HG03097 (cell line): ENCODE measurements at regions not wholly inside any gene's neighbourhood (a gene's known extent, or its start where the extent isn't known, plus 50 kb on each side); places are given as distances from the start of the nearest gene placed in this dataset.

Experiments
- ATAC-seq: cut with Tn5 transposase; IDR thresholded peaks from one replicate; pipeline ENCODE4 v1.9.1; 2021; ENCODE audit not compliant: unreplicated experiment, low FRiP score

DNA sequence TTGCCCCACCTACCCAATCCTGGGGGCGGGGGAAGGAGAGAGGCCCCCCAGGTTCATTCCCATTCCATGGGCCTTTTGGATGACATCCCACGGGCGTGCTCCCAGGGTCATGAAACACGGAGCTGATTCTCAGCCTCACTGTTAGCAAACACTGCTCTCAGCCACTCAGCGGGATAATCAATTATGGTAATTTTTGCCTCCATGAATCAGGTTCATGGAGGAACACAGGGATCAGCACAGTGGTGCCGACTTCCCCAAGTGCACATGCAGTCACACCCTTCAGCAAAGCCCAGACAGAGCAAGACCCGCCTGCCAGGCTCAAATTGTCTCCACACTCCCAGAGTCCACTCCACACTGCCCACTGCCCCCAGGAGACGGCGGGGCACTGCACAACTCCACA is 164.6 kb downstream of the ENGASE start:
- ATAC-seq: no peak

DNA sequence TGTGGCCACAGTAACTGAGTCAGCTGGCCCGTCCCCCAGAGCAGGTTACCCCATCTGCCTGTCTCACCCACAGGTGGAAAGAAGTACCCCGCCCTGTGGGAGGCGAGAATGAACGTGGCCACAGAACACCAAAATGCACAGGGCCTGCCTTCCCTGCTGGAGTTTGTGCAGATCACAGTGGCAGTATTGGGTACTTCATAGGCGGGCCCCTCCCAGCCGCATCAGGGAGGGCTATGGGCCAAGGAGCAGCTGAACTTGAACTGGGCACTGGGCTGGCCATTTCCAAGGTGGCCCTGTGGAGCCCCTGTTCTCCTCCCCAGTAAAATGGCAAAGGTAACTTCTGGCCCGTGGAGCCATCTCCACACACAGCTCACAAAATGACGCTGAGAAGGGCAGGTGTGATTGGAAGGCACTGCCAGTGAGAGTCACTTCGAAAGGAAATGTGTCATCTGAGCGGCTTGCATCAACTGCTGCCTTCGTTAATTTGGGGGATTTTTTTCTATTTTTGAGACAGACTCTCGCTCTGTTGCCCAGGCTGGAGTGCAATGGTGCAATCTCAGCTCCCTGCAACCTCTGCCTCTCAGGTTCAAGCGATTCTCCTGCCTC is 162.9 kb downstream of the ENGASE start:
- ATAC-seq: no peak

GRCh38 chr17:79235808-79236207 is 161.2 kb downstream of the ENGASE start:
- no peak for ATAC-seq

GRCh38 chr17:79233916-79234551 is 159.4 kb downstream of the ENGASE start:
- no peak for ATAC-seq

GRCh38 chr17:79232957-79233356 is 158.3 kb downstream of the ENGASE start:
- ATAC-seq: no peak

DNA sequence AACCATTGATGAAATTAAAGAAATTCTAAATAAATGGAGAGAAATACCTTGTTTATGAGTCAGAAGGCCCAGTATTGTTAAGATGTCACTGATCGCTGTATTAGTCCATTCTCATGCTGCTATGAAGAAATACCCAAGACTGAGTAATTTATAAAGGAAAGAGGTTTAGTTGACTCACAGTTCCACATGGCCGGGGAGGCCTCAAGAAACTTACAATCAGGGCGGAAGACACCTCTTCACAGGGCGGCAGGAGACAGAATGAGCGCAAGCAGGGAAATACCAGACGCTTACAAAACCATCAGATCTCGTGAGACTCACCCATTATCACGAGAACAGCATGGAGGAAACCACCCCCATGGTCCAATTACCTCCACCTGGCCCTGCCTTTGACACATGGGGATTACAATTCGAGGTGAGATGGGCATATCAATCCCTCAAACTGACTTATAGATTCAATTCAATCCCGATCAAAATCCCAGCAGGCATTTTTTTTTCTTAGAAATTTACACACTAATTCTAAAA is 157.2 kb downstream of the ENGASE start:
- ATAC-seq: no peak

- ATAC-seq: no peak
These were observed 156.0 kb downstream of the ENGASE start for GRCh38 chr17:79230576-79230975.

- ATAC-seq: no peak
These were observed 151.4 kb downstream of the ENGASE start for GRCh38 chr17:79226037-79226436.

DNA sequence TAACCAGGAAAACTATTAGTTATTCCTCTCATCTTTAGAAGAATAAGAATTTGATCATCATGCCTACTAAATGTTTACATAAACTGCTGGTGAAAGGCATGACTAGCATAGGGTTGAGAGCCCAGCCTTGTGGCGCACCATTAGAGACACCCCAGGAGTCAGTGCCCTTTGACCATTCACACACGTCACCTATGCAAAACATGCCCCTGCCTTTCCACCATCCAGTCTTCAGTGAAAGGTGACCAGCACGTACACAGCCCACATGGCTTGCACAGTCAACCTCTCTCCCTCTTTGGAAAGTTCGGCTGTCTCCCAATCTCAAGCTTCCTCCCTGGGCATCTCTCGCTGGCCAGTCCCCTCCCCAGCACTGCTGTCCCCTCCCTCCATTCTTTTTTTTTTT is 150.3 kb downstream of the ENGASE start:
- no peak for ATAC-seq

GRCh38 chr17:79224476-79224875 is 149.9 kb downstream of the ENGASE start:
- ATAC-seq: no peak

DNA sequence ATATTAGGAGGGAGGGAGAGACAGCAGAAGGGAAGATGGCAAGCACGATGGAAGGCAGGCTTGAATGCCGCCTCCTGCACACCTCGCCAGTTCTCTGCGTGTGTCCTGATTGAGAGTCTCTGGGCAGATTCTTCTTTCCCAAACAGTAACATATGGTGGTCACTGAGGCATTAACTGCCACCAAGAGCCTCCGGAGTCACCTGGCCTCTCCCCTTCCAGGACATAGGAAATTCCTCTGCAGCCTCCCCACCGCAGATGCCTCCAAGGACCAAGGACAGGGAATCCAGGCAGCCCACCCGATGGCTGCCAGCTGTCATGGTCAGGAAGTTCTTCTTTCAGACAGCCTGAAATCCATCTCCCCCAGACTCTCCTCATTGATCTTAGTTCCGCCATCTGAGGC is 149.3 kb downstream of the ENGASE start:
- ATAC-seq: no peak

- ATAC-seq: no peak
These were observed 148.8 kb downstream of the ENGASE start for GRCh38 chr17:79223471-79223870.

GRCh38 chr17:79221597-79221996 is 147.0 kb downstream of the ENGASE start:
- ATAC-seq: no peak

GRCh38 chr17:79220713-79221291 is 146.2 kb downstream of the ENGASE start:
- no peak for ATAC-seq

DNA sequence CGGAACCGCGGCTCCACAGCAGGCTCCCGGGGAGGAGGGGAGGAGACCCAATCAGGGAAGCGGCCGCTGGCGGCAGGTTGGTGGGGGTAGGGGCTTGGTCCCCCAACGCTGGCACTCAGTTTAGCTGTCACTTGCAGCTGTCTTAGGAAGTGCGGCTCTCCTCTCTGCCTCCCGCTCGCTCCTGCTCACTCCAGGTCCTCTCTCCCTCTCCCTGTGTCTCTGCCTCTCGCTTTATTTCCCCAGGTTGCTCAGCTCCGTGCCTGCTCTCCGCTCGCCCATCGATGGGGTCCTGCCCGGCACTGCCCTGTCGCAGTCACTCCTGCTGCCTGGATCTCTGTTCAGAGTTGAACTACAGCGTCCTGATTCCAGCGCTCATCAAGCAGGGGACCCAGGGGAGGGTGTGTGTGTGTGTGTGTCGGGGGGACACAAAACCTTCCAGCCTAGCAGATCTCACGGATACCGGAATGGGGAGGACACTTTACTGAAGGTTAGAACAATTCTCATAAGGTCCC is 145.6 kb downstream of the ENGASE start:
- no peak for ATAC-seq

- no peak for ATAC-seq
These were observed 144.7 kb downstream of the ENGASE start for GRCh38 chr17:79219208-79219935.

DNA sequence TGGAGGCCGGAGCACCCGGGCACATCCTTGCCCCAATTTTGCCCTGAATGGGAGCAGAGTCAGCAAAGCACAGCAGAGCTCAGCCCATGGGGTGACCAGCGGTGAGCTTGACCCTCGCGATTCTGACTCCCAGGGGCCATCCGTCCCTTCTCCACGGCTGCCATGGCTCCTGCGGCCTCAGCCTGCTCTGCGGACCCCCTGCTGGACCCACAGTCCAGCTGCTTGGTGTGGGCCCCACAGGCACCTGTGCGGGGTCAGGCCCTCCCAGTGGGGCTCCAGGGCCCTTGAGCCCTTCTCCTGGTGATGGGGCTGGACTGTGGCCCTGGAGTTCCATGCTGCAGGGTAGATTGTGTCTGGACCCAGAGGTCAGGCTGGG is 144.2 kb downstream of the ENGASE start:
- no peak for ATAC-seq

- no peak for ATAC-seq
These were observed 143.7 kb downstream of the ENGASE start for GRCh38 chr17:79218175-79218824.

- no peak for ATAC-seq
These were observed 143.0 kb downstream of the ENGASE start for GRCh38 chr17:79217473-79218135.

- no peak for ATAC-seq
These were observed 142.2 kb downstream of the ENGASE start for GRCh38 chr17:79216826-79217225.
